Chondrocyte (in vitro differentiated cells): ENCODE measurements at regions not wholly inside any gene's neighbourhood (a gene's known extent, or its start where the extent isn't known, plus 50 kb on each side); places are given as distances from the start of the nearest gene placed in this dataset.

Source experiments
- DNase-seq: peaks from one replicate; pipeline ENCODE4 v3.0.0; 2021; ENCODE audit warnings: mixed read lengths, low spot score
- H3K27ac Mint-ChIP-seq: one replicate; pipeline ENCODE4 v1.8.0; 2021; ENCODE audit warnings: mild to moderate bottlenecking, moderate library complexity, mixed read lengths; ENCODE audit not compliant: unreplicated experiment
- H3K27me3 Mint-ChIP-seq: 2 replicates; pipeline ENCODE4 v1.8.0; 2021; ENCODE audit warnings: low read depth, mixed read lengths
- H3K36me3 Mint-ChIP-seq: 2 replicates; pipeline ENCODE4 v1.8.0; 2021; ENCODE audit warnings: low read depth, mixed read lengths
- H3K4me1 Mint-ChIP-seq: 2 replicates; pipeline ENCODE4 v1.8.0; 2021; ENCODE audit warnings: low read depth, mild to moderate bottlenecking, mixed read lengths
- H3K4me3 Mint-ChIP-seq: one replicate; pipeline ENCODE4 v1.8.0; 2021; ENCODE audit warnings: mild to moderate bottlenecking, moderate library complexity, mixed read lengths; ENCODE audit not compliant: unreplicated experiment
- H3K9me3 Mint-ChIP-seq: 2 replicates; pipeline ENCODE4 v1.8.0; 2021; ENCODE audit warnings: low read depth, mixed read lengths
- TF ChIP-seq, protein P1 (sequence below): fragments of 200-600 bp; sonication (generic); IDR thresholded peaks from 2 replicates; pipeline ENCODE4 v1.5.0; 2021; ENCODE audit warnings: antibody characterized with exemption, mild to moderate bottlenecking, moderate library complexity

DNA sequence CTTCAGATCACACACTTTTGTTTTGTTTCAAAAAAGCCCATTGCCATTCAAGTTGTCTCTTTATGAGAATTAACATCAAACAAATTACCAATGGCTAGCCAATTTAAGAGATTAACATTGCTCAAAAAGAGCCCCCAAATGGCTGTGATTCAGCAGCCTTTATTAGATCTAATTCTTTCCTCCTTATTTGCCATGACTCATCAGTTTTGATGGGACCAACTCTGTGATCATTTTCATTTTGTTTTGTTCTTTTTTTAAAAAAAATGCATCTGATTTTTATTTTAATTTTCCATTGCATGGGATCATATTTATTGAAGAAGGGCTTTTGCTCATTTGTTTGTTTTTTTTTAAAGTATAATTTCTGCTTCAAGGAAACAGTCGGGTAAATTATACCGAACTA lies 161.6 kb upstream of the FRMPD4 start:
- Mint-ChIP-seq H3K36me3 (no peaks in the 10 kb centered on the region), H3K27me3 (peaks cover 5% of the 10 kb centered on the region), H3K4me1 (no peaks in the 10 kb centered on the region), H3K27ac (no peak overlapping the region), H3K4me3 (no peak overlapping the region), H3K9me3 (peaks cover 8% of the 10 kb centered on the region)
- DNase-seq = no peak
- TF ChIP-seq, protein P1, sequence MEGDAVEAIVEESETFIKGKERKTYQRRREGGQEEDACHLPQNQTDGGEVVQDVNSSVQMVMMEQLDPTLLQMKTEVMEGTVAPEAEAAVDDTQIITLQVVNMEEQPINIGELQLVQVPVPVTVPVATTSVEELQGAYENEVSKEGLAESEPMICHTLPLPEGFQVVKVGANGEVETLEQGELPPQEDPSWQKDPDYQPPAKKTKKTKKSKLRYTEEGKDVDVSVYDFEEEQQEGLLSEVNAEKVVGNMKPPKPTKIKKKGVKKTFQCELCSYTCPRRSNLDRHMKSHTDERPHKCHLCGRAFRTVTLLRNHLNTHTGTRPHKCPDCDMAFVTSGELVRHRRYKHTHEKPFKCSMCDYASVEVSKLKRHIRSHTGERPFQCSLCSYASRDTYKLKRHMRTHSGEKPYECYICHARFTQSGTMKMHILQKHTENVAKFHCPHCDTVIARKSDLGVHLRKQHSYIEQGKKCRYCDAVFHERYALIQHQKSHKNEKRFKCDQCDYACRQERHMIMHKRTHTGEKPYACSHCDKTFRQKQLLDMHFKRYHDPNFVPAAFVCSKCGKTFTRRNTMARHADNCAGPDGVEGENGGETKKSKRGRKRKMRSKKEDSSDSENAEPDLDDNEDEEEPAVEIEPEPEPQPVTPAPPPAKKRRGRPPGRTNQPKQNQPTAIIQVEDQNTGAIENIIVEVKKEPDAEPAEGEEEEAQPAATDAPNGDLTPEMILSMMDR = no peak

DNA sequence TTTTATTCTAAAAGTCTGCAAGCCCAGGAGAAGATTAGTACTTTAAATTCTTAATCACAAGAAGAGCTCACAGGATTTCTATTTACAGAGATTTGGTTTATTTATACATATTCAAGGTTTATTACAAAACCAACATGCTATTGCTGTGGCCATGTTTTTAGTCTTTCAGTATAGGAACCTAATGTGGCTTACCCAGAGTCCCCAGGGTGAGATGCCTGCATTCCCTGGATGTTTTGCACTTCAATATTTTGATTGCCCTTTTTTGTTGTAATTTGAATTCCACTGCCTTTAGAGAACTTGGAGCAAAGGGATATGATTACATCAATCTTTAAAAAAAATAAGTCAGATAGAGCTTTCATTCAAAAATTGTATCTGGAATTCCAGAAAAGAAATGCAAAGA lies 146.0 kb upstream of the FRMPD4 start:
- peaks cover 18% of the 10 kb centered on the region for H3K9me3 Mint-ChIP-seq

DNA sequence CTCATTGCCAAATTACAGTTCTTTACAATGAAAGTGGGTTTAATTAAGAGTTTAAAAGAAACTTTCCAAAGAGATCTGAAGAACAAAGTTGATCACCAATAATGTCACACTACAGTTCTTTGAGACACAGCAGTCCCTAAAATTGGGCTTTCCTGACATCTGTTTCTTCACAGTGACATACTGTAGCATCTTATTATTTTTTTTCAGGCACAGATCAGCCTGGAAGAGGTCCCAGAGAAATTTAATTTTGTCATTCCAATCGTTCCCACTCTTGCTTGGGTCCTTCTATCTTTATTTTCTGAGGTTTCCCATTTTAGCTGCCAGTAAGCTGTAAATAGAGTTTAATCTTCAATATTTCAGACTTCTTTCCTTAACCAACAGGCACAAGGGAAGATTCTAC lies 143.1 kb upstream of the FRMPD4 start:
- Mint-ChIP-seq H3K4me3 (no peak overlapping the region), H3K27me3 (no peaks in the 10 kb centered on the region), H3K27ac (no peak overlapping the region), H3K9me3 (peaks cover 2% of the 10 kb centered on the region), H3K36me3 (no peaks in the 10 kb centered on the region), H3K4me1 (peaks cover 9% of the 10 kb centered on the region)
- TF ChIP-seq, protein P1 = no peak
- DNase-seq = no peak

More for the DNA sequence above, 146.0 kb upstream of the FRMPD4 start:
- no peaks in the 10 kb centered on the region for H3K27me3 Mint-ChIP-seq
- peaks cover 9% of the 10 kb centered on the region for H3K4me1 Mint-ChIP-seq
- H3K4me3 Mint-ChIP-seq = no peak overlapping the region
- DNase-seq = no peak
- TF ChIP-seq, protein P1 = no peak
- peaks cover 3% of the 10 kb centered on the region for H3K36me3 Mint-ChIP-seq
- H3K27ac Mint-ChIP-seq = no peak overlapping the region

DNA sequence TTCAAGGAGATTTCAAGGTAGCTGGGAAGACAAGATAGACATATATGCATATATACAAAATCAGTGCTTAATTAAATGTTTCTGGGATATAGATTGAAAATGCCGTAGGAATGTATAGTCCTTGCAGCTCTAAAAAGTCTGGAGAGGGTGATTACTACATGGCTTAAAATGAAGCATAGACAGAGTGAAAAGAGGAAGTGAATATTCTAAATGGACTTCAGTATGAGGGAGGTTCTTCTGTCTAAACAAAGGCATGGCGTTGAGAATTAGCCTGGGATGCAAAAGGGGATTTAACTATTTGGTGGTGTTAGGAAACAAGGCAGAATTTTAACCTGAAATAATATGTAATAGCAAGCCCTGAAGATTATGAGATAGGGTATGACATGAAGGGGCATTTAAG lies 141.5 kb upstream of the FRMPD4 start:
- Mint-ChIP-seq H3K4me3 (no peak overlapping the region), H3K4me1 (peaks cover 9% of the 10 kb centered on the region), H3K36me3 (no peaks in the 10 kb centered on the region), H3K27ac (no peak overlapping the region), H3K27me3 (peaks cover 3% of the 10 kb centered on the region), H3K9me3 (peaks cover 5% of the 10 kb centered on the region)
- DNase-seq = no peak
- TF ChIP-seq, protein P1 = no peak

DNA sequence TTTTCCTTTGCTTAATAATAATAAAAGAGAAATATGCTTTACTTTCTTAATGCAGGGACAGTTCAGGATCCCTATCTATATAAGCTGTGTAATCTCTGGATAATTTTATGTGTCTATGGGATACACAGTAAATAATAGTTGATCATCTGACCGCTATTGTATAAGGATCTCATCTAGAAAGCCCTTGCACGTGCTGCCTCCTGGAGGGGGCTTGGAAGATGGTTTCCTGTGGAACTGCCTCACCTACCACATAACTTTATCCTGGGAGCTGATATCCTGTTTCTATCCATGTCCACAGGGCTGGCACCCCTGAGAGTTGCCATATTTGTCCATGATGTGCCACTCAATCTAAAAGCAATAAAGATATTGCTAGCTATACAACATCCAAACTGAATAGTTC lies 139.3 kb upstream of the FRMPD4 start:
- peaks cover 3% of the 10 kb centered on the region for H3K27me3 Mint-ChIP-seq
- H3K27ac Mint-ChIP-seq = no peak overlapping the region
- no peak for DNase-seq
- peaks cover 5% of the 10 kb centered on the region for H3K9me3 Mint-ChIP-seq
- TF ChIP-seq, protein P1 = no peak
- no peak overlapping the region for H3K4me3 Mint-ChIP-seq
- no peaks in the 10 kb centered on the region for H3K4me1 Mint-ChIP-seq
- H3K36me3 Mint-ChIP-seq = no peaks in the 10 kb centered on the region
